A673 (cell line): ENCODE measurements at regions not wholly inside any gene's neighbourhood (a gene's known extent, or its start where the extent isn't known, plus 50 kb on each side); places are given as distances from the start of the nearest gene placed in this dataset.

Experiments
- BruUV-seq: library from RNA; stranded (reverse); fragments of 400-500 nt; replicated peaks from 2 replicates; lab custom pipeline; 2021; lab: Mats Ljungman, UMichigan
- CTCF ChIA-PET: fragments of 300-600 bp; sonication (Branson Sonifier 250); formaldehyde crosslinking; loops from one replicate; lab custom pipeline; 2022; ENCODE audit warnings: antibody characterized with exemption; lab: Charles Lee
- POLR2A ChIA-PET: fragments of 300-600 bp; sonication (Branson Sonifier 250); formaldehyde crosslinking; loops from one replicate; lab custom pipeline; 2022; ENCODE audit warnings: antibody characterized with exemption; ENCODE audit not compliant: low non-redundant PET; lab: Charles Lee
- DNase-seq: peaks from one replicate; pipeline ENCODE4 v3.0.0-alpha.2; 2015; ENCODE audit warnings: low spot score
- H3K27ac ChIP-seq: fragments of 200-600 bp; sonication (generic); 2 replicates; pipeline ENCODE4 v1.5.1; 2016; ENCODE audit warnings: mixed run types, low read depth, mild to moderate bottlenecking, mixed read lengths, antibody characterized with exemption, low read length; ENCODE audit not compliant: poor library complexity, severe bottlenecking
- H3K27me3 ChIP-seq: fragments of 200-600 bp; sonication (generic); replicated peaks from 2 replicates; pipeline ENCODE4 v1.6.1; 2017; ENCODE audit warnings: mixed run types, low read depth, mild to moderate bottlenecking, mixed read lengths, antibody characterized with exemption, low read length; ENCODE audit not compliant: insufficient read depth, poor library complexity
- H3K36me3 ChIP-seq: fragments of 200-600 bp; sonication (generic); 2 replicates; pipeline ENCODE4 v1.6.1; 2016; ENCODE audit warnings: mixed run types, mild to moderate bottlenecking, mixed read lengths, antibody characterized with exemption, low read length; ENCODE audit not compliant: insufficient read depth, poor library complexity, severe bottlenecking
- H3K4me1 ChIP-seq: fragments of 200-600 bp; sonication (generic); 2 replicates; pipeline ENCODE4 v1.6.1; 2017; ENCODE audit warnings: mixed run types, mild to moderate bottlenecking, mixed read lengths, antibody characterized with exemption, low read length; ENCODE audit not compliant: insufficient read depth, poor library complexity, severe bottlenecking
- H3K4me3 ChIP-seq: fragments of 200-600 bp; sonication (generic); 2 replicates; pipeline ENCODE4 v1.5.1; 2016; ENCODE audit warnings: low read depth, mixed run types, mild to moderate bottlenecking, mixed read lengths, low read length; ENCODE audit not compliant: poor library complexity, severe bottlenecking
- H3K9me3 ChIP-seq: fragments of 200-600 bp; sonication (generic); 2 replicates; pipeline ENCODE4 v1.6.1; 2016; ENCODE audit warnings: mixed run types, low read depth, mild to moderate bottlenecking, mixed read lengths, antibody characterized with exemption, low read length; ENCODE audit not compliant: poor library complexity, severe bottlenecking
- CTCF ChIP-seq: fragments of 300-800, 200-600 bp; sonication (generic); conservative IDR thresholded peaks from 2 replicates; pipeline ENCODE4 v1.5.1; 2017; ENCODE audit warnings: low read depth, mild to moderate bottlenecking, antibody characterized with exemption, low read length, moderate library complexity, mixed read lengths
- EZH2 ChIP-seq: fragments of 200-600 bp; sonication (generic); IDR thresholded peaks from 2 replicates; pipeline ENCODE4 v1.6.1; 2017; ENCODE audit warnings: borderline replicate concordance, low read depth, mild to moderate bottlenecking, mixed read lengths, antibody characterized with exemption, low read length; ENCODE audit not compliant: poor library complexity, severe bottlenecking
- intact Hi-C: fragments of 100-400 bp; cut with micrococcal nuclease; formaldehyde crosslinking; loops from one replicate; pipeline ENCODE4 v1.10.0; 2022; ENCODE audit not compliant: unreplicated experiment

GRCh38 chr3:18295171-18295920 is 129.8 kb downstream of the SATB1 start:
- no TSS peak for BruUV-seq
- TF ChIP-seq CTCF = peak; percentile 59
- TF ChIP-seq EZH2 = no peak
- DNase-seq = peak; percentile 11
- Histone ChIP-seq H3K4me1 (no peaks in the 10 kb centered on the region), H3K4me3 (no peak overlapping the region), H3K36me3 (no peaks in the 10 kb centered on the region), H3K27ac (no peak overlapping the region), H3K27me3 (no peaks in the 10 kb centered on the region), H3K9me3 (no peaks in the 10 kb centered on the region)
- ChIA-PET POLR2A (no interaction called here), CTCF (no interaction called here)
- intact Hi-C loops = no loop called here

DNA sequence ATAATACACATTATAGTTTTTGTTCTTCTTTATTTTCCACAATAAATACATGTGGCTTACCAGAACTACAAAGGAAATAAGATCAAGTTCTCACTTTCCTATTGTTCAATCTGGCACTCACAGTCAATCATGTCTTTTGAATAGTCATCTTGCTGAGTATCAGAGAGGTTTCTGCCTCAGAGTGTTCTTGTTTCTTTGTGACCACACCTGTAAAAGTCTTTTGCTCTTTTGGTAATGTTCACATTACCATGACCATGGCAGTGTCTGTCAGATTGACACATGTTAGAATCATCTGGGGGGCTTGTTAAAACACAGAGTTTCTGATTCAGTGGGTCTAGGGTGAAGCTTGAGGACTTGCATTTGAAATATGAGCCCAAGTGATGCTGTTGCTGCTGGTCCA is 135.0 kb downstream of the SATB1 start:
- Histone ChIP-seq H3K27me3 (no peaks in the 10 kb centered on the region), H3K4me1 (no peaks in the 10 kb centered on the region), H3K4me3 (no peak overlapping the region), H3K9me3 (no peaks in the 10 kb centered on the region), H3K36me3 (no peaks in the 10 kb centered on the region), H3K27ac (no peak overlapping the region)
- DNase-seq = no peak
- POLR2A ChIA-PET = no interaction called here
- no peak for TF ChIP-seq CTCF
- TF ChIP-seq EZH2 = no peak
- intact Hi-C loops = no loop called here
- CTCF ChIA-PET = no interaction called here
- no TSS peak for BruUV-seq

- ChIA-PET CTCF (no interaction called here), POLR2A (no interaction called here)
- Histone ChIP-seq H3K4me1 (no peaks in the 10 kb centered on the region), H3K4me3 (no peak overlapping the region), H3K27ac (no peak overlapping the region), H3K36me3 (no peaks in the 10 kb centered on the region), H3K27me3 (peaks cover 6% of the 10 kb centered on the region), H3K9me3 (no peaks in the 10 kb centered on the region)
- intact Hi-C loops = no loop called here
- no TSS peak for BruUV-seq
- DNase-seq = no peak
- no peak for TF ChIP-seq EZH2
- TF ChIP-seq CTCF = no peak
These were observed 136.9 kb downstream of the SATB1 start for GRCh38 chr3:18288243-18288642.
